HG03095 (cell line): ENCODE measurements at regions not wholly inside any gene's neighbourhood (a gene's known extent, or its start where the extent isn't known, plus 50 kb on each side); places are given as distances from the start of the nearest gene placed in this dataset.
"Not testable (repeated sequence)": the region's sequence is repeated elsewhere in the genome, so short reads cannot be mapped to it uniquely, and the experiment has no call there.

Experiments
- ATAC-seq: cut with Tn5 transposase; IDR thresholded peaks from one replicate; pipeline ENCODE4 v1.9.1; 2021; ENCODE audit warnings: moderate library complexity; ENCODE audit not compliant: unreplicated experiment

DNA sequence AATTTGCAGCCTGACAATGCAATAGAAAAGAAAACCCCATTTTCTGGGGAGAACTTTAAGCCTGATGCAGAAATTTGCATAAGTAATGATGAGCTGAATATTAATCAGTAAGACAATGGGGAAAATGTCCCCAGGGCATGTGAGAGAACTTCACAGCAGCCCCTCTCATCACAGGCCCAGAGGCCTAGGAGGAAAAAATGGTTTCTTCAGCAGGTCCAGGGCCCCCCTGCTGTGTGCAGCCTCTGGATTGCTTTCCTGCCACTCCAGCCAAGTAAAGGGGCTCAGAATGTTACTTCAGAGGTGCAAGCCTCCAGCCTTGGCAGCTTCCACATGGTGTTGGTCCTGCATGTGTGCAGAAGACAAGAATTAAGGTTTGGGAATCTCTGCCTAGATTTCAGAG is 900.3 kb upstream of the ROBO1 start:
- ATAC-seq, result no peak

DNA sequence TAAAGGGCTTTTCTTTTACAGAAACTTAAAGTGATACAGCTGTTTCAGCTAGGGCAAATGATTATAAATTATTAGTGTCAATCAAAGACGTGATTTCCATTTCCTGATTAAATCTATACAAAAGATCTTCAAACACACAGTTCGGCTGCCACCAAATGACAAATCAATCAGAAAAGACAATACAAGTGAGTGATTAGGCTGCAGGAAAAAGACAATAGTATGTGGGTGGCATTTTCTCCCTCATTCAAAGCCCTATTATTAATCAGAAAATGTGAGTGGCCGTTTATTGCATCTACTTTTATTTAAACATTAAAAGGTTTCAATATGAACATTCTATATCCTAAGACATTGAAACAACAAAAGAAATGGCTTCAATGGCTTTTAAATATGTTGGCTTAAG is 895.6 kb upstream of the ROBO1 start:
- ATAC-seq, result no peak

DNA sequence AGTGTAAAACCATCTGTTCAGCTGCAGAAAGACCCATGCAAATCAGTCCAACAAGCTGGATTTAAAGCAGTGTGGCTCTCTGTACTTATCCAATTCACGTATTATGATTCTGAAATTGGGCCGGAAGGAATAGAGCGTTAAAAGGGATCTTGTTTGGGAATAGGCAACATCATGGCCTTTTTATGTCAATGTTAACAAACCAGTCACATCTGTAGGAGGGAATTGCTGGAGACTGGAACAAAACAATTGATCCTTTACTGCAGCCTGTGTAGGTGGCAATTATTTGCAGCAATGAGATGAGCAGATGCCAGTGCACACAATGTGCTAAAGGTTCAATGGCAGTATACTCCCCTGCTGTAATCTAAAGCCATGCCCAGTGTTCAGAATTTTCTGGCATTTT is 887.4 kb upstream of the ROBO1 start:
- ATAC-seq, result no peak

DNA sequence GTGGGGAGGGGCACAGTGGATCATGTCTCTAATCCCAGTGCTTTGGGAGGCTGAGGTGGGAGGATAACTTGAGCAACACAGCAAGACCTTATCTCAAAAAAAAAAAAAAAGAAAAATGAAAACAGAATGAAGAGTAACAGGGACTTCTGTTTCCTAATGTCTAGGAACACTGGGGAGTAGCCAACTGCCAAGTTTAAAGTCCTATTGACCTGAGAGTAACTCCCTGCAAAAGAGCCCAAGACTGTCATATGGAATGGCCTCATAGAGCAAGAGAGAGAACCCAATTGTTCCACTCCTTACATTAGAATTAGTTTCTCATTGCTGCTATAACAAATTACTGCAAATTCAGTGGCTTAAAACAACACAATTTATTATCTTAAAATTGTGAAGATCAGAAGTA is 881.4 kb upstream of the ROBO1 start:
- no peak for ATAC-seq

DNA sequence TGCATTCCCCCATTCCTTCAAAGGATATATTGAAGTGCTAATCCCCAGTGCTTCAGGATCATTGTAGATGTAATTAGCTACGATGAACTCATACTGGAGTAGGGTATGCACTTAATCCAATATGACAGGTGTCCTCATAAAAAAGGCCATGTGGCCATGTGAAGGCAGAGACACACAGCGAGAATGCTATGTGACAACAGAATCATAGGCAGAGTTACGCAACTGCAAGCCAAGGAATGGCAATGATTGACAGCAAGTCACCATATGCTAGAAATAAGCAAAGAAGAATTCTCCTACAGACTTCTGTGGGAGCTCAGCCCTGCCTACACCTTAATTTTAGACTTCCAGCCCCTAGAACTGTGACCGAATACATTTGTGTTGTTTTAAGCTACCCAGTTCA is 875.6 kb upstream of the ROBO1 start:
- no peak for ATAC-seq

DNA sequence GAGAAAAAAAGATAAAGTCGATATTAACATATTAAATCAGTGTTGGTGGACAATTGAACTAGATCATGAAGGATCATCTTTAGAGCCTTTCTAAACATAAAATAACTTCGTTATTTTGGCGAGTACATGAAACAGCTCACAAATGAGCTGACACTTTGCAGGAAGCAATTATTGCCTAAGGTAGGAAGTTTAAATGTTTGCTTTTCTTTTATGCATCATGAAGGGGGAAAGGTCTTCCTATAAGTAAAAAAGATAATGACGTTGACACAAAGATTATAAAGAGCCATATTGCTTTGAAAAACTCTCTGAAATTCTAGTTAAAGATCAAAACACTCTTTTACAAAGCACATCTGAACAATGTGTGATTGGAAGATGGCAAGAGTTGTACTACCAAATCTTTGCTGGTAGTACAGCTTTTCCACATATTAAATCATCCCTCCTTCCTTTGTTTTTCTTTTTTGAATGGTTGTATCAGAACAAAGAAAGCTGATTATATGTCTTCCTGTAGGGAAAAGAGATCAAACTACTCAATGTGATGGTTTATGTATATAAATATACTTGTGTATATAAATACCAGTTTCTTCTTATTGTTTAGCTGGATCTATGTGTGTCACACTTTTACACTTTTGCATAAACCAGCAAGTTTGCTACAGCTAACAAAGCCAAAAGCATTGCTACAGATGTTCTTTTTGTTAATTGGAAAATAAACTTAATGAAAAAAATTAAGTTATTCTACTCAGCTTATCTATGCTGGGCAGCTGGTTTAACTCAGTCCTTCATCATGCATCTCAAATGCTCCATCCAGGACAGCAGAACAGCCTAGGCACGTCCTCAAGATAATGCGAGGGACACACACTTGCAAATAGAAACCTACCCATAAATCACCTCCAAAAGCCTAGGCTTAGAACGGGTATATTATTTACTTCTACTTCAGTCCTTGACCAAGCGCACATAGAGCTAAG is 850.8 kb upstream of the ROBO1 start:
- ATAC-seq, result no peak

DNA sequence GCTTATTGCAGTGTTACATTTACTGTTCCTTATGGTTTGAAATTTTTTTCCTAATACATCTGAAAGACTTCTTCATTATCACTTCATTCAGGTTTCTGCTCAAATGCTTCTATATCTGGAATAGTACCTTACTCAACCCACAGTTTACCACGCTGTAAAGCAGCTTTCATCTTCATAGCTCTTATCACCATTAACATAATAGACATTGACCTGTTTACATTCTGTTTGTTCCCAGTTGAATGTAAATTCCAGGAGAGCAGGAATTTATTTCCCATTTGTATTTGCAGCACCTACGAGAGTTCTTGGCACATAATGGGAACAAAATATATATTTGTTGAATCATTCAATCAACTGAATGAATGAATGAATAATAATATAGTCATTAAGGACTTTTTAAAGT is 844.6 kb upstream of the ROBO1 start:
- ATAC-seq, result no peak

DNA sequence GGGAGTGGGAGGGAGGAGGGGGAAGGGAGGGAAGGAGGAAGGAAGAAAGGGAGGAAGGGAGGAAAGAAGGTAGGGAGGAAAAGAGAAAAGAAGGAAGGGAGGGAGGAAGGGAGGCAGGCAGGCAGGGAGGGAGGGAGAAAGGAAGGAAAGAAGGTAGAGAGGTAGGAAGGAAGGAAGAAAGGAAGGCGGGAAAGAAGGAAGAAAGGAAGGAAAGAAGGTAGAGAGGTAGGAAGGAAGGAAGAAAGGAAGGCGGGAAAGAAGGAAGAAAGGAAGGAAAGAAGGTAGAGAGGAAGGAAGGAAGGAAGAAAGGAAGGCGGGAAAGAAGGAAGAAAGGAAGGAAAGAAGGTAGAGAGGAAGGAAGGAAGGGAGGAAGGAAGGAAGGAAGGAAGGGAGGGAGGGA is 840.3 kb upstream of the ROBO1 start:
- ATAC-seq, result not testable (repeated sequence)

DNA sequence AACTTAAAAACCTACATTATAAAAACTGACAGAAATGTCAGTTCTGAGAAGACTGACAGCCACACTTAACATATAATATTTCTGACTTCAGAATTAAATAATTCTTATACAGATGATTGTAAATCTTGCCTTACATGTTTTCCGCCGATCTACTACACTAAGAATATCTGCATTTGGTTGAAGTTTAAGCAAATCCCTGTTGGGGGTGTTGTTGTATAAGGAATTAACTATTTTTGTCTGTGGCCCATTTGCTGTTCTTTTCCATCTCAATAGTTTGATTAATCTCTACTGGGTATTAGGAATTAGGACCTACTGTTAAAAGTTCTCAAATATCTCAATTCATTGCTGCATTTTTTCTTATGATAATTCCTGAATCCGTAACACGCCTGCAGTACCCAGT is 838.3 kb upstream of the ROBO1 start:
- no peak for ATAC-seq

DNA sequence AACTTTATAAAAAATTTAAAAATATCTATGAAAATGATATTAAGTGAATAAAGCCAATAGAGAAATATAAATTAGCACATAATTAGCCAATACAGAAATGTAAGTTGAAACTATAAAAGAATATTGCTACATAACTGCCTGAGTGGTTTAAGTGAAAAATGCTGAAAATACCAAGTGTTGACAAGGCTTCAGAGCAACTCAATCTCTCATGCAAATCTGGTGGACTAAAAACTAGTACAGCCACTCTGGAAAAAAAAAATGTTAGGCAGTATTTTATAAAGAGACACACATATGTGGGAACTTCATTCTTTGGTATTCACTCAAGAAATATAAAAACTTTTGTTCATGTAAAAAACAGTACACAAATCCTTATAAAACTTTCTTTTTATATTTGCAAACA is 833.7 kb upstream of the ROBO1 start:
- ATAC-seq, result no peak

DNA sequence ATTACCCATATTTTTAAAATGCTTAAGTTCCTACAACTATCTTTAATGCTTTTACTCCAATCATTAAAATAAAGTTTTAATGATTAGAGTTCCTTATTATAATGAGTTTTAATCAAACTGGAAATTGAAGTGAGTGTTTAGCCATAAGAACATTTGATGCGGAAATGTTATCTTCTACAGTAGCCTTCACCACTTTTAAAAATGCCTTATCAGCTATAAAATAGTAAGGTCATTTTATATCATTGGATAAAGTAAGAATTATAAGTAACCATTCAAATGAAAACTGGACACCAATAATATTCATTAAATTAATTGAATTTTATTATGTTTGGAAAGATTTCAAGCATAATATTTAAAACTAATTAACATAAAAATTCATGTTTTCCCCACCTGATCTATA is 825.0 kb upstream of the ROBO1 start:
- ATAC-seq, result no peak

DNA sequence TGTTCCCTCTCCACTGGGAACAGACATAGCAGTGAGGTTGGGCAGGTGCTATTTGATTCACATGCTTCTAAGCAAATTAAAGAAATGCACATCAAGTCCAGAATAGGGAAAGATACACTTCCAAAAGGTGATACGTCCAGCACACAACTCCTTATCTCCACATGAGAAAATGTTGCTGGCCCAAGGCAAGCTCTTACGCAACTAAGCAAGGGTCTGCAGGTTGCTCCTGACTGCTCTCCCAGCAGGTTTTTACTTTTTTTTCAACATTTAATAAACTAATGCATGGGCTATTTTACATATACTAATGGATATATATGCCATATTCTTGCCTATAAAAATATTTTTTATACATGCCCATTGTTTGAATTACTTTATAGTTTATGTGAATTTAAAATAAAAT is 818.5 kb upstream of the ROBO1 start:
- ATAC-seq, result no peak

DNA sequence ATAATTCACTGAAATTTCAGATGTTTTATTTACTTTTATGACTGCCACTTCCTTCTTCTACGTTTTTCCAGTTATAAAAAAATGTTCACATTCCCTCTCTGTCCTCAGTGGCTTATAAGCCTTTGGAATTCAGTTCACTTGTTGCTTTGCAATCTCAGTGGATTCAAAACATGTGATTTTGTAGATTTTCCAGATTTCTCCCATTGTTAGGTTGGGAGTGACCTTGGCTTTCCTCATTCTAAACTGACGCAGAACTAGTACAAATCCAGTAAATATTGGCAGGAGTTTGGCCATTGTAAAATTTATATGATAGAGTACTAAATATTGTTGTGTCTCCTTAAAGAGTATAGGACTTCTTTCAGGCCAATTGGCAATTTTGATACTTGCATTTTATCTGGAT is 812.3 kb upstream of the ROBO1 start:
- ATAC-seq, result no peak

DNA sequence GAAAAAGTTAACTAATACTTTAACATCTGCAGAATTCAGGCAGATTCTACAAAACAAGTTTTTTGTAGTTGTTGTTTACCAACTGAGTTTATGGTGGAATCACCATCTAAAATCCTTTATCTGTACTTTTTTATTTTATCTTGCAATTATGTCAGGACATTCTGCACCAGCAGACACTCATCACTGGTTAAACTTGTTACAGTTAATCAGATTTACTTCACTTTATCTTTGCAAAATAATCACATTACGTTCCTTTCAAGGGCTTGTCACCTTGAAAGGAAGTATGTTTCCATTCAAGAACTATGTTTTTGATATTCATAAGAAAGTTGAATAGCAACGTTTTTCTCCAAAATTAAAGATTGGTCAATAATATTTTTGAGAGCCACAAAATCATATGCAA is 796.6 kb upstream of the ROBO1 start:
- ATAC-seq, result no peak

DNA sequence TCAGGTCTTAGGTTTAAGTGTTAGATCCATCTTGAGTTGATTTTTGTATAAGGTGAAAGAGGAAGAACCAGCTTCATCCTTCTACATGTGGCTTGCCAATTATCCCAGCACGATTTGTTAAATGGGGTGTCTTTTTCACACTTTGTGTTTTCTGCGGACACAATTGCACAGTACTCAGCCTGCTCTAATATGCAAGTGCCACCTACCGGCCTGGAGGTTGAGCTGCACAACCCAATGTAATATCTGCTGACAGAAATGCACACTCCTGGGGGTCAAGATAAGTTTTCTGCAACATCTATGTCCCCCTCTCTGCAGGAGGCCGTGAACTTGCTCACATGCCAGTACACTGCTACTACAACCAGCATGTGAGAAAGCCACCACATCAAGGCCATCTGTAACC is 791.9 kb upstream of the ROBO1 start:
- ATAC-seq, result no peak

DNA sequence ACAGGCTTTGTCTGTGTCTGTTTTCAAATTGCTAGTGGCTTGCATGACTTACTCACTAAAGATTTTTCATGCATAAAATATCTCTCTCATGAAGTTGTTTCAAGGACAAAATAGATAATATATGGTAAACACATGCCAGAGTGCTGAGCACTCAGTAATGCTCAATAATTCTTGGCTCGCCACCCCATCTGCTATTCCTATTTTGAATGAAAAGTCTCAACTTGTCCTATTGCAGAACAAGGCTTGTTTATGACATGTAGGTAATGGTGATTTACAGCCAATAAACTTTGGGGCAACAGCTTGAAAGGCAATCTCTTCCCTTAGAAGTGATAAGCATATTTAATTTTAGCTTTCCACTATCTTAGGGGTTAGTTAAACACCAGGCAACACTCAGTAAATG is 789.0 kb upstream of the ROBO1 start:
- ATAC-seq, result no peak

DNA sequence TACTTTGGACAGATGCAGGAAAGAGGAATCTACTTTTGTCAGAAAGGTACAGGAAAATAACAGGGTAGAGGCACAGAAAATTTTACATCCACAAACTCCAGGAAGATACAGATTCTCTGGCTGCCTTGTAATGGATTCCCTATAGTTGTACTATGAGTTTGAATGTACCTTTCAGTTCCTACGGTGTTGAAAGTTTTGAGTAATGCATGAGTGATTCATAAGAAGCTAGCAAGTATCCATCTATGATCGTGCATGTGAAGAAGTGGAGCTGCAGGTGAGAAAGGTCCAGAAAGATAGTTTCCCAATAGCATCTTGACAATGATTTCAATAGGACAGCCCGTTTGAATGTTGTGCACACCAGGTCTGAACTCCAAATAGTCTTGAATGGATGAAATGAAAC is 786.5 kb upstream of the ROBO1 start:
- ATAC-seq, result no peak

DNA sequence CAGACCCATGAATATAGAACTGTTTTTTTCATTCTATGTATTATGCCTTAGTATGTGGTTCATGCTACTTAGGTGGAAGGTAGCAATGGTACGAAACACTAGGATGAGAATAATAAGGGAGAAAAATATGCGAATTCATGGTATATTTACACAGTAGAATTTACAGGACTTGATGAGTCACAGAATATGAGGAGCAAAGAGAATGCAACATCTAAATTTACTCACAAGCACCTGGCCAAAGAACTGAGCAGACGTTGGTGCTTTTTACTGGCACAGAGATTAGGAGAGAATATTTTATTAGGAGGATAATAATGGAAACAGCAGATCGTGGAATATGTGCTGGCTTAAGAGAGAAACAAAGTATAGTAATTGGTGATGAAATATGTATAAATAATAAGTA is 785.4 kb upstream of the ROBO1 start:
- no peak for ATAC-seq

DNA sequence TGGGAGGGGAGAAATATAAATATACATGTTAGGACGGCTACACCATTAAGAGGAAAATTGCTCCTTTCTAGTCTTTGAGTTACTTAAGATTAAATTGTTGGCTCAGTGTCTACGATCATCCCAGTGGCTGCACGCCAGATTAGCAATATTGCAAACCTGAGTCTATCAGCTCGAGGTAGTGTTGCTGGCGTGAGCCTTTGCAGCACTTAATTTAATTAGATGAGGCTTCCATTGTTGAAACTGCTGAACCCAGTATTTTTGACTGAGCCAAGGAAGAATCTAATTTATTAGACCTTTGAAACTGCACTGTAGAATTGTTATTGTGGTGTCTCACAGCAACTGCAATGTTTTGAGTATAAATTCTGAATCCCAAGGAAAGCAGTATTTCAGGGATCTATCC is 782.4 kb upstream of the ROBO1 start:
- ATAC-seq, result no peak

DNA sequence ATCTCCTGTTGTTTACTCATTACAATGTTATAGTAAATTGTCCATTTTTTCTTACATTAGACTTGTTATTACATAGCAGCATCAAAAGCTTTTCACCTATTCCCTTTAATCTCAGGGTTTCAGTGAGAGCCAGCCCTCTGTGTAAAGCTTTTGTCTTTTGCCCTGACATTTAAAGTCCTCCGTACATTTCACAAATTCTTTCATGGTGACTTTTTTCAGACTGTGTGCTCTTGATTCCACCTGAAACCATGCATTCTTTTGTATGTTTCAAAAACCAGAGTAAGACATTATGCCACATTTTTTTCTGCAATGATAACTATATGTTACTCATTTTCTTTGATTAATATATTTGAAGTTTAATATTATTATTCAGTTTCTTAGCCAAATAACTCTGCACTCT is 781.4 kb upstream of the ROBO1 start:
- ATAC-seq, result no peak

DNA sequence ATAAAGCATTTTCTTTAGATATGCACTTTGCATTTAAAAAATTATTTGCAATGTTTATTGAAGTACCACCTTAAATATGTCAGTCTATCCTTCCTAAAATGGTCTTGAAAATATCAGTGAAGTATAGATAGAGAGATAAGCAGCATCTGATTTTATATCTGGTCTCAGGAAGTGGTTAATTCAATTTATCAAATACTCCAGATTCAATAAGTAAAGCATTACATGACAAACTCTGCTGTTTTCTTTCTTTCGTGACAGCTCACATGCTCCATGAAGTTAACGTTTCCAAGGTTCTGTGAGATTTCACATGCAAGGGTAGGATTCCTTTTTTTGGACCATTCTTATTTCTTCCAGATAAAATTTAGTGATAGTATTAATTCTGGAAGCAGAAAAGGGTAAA is 775.4 kb upstream of the ROBO1 start:
- no peak for ATAC-seq

DNA sequence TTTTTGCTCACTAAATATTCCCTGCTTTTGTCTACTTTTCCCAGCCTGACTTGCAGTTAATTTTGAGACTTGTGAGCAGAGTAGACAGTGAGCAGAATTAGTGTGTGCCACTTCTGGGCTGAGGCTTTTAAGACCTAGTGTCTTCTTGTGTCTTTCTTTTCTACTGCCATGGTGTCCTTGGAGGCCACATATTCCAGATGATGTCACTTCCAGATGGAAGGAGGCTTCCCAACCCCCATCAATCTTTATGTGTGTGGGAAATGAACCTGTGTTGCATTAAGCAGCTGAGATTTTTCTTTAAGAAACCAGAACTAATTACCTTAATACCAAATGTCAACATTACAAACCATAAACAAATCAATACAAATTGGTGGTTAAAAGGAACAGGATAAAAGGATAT is 774.7 kb upstream of the ROBO1 start:
- ATAC-seq, result no peak

DNA sequence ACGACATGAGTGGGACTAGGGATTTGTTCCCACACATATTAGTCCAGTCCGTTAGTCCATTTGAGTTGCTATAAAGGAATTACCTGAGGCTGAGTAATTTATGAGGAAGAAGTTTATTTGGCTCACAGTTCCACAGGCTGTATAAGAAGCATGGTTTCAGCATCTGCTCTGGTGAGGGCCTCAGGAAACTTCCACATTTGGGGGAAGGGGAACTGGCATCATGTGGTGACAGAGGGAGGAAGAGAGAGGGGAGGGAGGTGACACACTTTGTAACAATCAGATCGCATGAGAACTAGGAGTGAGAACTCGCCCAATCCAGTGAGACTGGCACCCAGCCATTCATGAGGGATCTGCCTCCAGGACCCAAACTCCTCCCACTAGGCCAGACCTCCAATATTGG is 769.9 kb upstream of the ROBO1 start:
- ATAC-seq, result no peak
